D341Med (cell line): ENCODE measurements at regions not wholly inside any gene's neighbourhood (a gene's known extent, or its start where the extent isn't known, plus 50 kb on each side); places are given as distances from the start of the nearest gene placed in this dataset.

Experiments used
- DNase-seq: peaks from one replicate; pipeline ENCODE4 v3.0.0; 2012; ENCODE audit warnings: low spot score

DNA sequence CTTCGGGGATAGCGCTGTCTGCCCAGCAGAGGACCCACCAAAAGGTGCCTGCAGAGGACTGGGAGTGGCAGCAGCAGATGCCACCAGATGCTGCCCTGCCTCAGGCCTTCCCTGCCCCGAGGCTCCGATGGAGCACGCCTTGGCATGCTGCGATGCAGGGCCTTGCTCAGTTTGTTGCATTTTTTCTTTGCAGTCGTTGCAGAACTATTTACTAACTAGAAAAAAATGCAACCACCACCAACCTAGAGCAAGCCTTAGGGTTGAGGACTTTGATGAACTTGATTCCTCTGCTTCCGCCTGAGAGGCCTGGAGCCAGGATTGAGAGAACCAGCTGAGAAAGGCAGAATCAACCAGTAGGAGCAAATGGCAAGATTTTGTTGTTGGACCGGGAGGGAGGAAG lies 585.6 kb upstream of the MKI67 start:
- no peak for DNase-seq

DNA sequence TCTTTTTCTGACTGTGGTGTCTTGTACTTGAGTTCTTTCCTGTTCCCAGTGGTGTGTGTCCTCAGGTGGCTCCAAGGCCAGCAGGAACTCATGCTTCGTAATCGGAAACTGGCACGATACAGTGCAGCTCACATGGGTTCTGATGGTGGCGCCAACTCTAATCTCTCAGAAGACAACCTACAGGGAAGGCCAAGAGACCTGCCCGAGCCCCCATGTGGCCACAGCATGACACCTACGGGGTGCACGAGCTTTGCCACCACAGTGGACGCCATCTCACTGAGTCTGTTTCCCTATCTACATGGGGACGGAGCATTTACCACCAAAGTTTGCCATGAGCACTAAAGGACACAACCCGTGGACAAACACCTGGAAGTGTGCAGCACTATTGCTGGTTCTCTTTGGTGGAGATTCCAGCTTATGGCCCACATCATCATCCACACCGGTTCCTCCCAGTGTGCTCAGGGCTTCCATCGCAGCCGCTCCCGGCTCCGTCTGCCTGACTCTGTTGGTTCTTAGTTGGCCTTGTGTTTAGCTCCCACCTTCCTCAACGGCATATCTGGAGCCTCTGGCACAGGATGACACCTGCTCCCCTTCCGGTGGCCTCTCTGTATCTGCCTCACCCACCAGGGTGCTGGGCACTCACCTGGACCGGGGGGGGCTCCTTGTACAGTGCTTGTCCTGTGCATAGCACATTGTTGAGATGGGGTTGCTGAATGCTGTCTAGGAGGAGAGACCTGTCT lies 586.6 kb upstream of the MKI67 start:
- no peak for DNase-seq

GRCh38 chr10:128713471-128713870 lies 587.2 kb upstream of the MKI67 start:
- no peak for DNase-seq

DNA sequence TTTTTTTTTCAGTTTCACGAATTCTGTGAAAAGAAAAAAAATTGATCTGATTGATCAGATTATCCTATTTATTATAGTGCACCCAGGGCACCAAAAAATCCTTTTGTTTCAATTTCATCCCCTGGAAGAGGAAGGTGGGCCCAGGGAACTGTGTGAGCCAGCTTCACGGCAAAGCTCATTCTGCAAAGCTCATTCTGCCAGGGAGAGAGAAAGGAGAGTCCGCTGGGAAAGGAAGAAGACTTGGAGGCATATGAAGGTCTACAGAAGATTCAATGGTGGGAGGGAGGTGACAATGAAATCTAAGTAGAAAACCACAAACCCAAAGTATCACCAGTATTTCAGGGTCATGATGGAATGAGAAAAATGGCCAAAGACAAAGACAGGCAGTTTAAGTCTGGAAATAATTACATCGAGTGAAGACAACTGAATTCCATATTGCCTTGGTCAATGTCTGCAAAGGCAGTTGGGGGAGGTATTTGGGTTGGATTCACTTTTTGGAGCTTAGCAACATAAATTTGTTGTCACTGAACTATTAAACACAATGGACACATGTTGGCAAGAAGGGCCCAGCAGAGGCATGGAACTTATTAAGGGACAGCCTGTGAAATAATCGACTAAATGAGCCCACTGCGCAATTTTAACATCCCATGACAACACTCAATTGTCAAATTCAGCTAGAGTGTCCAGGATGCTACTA lies 587.8 kb upstream of the MKI67 start:
- no peak for DNase-seq

DNA sequence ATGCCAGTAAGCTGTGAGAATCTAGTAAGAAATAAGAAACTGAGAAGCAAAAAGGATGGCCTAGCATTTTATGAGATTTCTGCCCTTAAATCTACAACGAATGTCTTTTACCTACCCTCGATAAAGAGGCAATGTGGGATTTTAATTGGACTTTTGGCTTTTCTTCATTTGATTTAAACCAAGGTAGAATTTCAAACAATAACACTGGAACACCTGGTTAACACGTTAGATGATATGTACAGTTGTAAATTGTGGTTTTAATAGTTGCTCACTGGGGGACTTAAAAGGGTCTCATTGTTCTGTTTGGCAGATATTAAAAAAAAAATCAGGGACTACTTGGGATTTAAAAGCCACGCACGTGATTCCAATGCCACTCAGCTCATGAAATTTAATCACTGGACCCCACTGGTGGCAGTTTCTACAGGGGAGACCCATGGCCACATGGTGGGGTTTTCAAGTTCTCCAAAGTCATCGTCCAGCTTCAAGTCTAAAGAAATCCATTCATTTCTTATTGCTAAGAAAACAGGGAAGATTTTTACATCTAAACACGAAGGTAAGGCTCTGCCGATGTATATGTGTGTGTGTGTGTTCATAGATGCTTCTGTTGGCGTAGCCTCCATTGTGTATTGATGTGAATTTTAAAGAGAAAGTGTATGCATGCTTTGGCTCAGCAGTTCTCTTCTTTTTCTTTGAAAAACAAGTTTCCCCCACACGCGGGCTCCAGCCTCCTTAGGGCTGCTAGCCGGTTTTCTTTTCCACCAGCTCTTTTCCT lies 588.6 kb upstream of the MKI67 start:
- no peak for DNase-seq

DNA sequence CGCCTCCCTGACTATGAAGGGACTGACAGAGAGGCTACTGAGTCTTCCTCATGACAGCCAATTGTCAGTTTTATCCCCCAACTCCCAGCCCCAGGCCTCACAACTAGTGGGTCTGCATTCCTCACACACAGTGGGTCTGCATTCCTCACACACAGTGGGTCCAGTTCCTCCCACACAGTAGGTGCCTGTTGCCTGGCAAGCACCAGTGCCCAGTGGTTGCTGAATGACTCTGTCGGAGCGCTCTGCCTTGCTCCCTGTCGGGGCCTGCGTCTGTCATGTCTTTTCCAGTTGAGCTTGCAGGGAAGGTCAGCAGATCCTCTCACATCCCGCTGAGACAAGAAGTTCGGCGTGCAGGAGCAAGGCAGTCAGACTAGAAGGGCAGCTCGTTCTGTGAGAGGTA lies 590.0 kb upstream of the MKI67 start:
- DNase-seq = no peak

DNA sequence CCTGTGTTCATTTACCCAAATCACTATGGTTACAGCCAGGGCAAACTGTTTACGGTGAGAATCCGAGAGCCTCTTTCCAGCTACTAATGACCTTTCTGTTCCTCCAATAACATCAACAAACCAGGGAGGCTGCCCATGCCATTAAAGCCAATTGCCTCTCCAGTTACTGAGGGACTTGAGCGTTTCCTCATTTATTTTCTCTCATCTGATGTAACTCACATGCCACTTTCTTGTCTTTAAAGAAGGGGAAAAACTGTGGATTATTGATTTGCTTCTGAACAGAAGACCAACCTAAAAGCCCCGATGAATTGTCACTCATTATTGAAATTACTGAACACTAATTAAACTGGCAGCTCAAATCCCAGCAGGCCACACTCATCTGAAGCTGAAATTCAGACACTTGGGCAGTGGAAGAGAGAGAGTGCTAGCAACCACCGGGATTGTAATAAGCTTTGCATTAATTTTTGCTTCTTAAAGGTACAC lies 595.8 kb upstream of the MKI67 start:
- DNase-seq = no peak

- DNase-seq = no peak
Measured at GRCh38 chr10:128722947-128723346, 596.7 kb upstream of the MKI67 start.

DNA sequence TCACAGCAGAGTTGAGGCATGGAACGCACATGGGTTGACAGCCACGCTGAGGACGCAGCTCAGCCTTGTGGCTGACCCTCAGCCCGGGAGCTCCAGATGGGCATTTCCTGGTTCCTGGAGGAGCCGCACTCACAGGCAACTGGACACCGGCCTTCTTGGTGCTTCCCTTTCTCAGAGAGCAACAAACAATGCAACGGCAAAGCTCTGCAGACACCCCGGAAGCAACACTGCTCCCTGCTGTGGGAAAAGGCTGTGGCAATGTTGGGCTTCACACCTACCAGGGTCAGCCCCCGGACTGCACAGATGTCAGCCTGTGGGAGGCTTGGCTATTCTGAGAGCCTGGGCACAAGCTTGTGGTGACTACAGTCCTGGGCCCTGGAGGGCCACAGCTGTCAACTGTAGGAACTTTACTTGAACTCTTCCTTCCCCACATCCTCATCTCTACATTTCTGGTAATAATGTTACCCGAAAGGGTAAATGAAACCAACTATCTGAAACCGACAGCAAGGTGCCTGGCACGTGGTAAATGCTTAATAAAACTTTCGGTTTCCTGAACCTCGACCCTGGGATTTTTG lies 597.5 kb upstream of the MKI67 start:
- no peak for DNase-seq

- DNase-seq = no peak
Measured at GRCh38 chr10:128725531-128725930, 599.3 kb upstream of the MKI67 start.

- no peak for DNase-seq
Measured at GRCh38 chr10:128727114-128727513, 600.9 kb upstream of the MKI67 start.

DNA sequence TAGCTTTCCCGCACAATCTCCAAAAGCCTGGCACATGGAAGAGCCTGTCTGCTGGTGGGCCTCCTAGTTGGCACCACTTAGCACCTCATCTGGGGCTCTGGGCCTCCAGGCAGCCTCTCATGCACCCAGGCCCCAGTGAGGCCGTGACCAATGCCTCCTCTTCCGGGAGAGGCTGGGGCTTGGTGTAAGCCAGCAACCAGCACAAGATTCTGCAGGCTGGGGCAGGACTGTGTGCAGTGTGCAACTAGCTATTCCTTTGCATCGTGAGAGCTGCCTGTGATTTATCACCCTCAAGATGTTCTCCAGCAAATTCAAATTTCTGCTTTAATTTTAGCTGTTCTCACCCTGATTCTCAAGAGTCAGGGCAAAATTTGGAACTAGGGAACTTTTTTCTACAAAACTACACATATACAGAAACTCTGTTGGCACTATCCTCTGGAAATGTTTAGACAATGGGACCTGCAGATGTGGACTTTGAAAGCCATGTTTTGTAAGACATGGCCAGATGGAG lies 603.7 kb upstream of the MKI67 start:
- no peak for DNase-seq

- DNase-seq = no peak
Measured at GRCh38 chr10:128730922-128731321, 604.7 kb upstream of the MKI67 start.

GRCh38 chr10:128734161-128734560 lies 607.9 kb upstream of the MKI67 start:
- no peak for DNase-seq

DNA sequence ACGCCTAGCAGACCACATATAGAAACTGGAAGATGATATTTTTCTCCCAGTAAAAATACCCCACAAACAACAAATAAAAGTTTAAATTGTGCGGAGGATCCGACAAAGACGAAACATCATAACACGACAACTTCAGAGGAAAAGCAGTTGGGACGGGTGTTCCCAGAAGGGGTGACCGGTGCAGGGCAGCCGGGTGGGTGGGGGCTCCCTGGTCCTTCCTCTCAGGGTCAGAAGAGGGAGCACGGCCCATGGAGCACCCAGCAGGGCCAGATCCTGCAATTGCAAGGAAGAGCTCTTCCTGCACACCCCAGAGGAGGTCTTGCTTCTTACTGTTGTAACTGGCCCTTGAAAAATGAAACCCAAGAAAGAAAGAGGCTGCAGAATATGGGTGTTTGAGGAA lies 608.5 kb upstream of the MKI67 start:
- DNase-seq = no peak

GRCh38 chr10:128735996-128736395 lies 609.8 kb upstream of the MKI67 start:
- no peak for DNase-seq

- no peak for DNase-seq
Measured at GRCh38 chr10:128738386-128738915, 612.2 kb upstream of the MKI67 start.

GRCh38 chr10:128739930-128740329 lies 613.7 kb upstream of the MKI67 start:
- no peak for DNase-seq

DNA sequence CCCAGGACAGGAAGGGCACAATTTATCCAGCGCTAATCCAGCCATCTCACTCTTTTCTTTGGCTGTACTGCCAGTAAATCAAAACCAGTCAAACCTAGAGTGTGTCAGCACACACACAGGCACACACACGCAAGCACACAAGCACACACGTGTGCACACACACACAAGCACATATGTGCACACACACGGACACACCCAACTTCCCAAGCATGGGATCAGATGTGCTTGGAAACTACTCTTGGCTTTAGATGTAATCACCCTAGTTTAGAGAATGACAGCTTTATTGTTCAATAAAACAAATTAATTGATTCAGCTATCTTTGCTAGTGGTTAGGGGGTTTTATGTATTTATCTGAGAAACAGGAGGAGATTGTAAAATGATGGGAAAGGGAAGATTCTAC lies 615.0 kb upstream of the MKI67 start:
- DNase-seq = no peak

DNA sequence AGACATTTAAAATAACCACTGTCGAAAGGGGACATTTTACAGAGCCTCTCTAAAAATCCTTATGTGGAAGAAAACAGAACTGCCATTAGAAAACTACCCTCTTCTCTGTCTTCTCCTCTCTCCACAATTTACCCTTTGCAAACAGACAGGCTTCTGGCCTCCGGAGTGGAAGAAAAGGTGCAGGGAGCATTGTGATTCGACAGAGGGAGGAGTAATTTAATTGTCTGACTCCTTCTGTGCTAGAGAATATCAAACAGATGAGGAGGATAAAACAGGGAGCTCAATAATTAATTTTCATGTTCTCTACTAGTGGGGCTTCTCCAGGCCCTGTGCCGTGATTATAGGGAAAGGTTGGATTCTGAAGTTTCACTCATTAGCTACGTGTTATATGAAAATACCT lies 615.5 kb upstream of the MKI67 start:
- DNase-seq = no peak

GRCh38 chr10:128744092-128744491 lies 617.9 kb upstream of the MKI67 start:
- no peak for DNase-seq

DNA sequence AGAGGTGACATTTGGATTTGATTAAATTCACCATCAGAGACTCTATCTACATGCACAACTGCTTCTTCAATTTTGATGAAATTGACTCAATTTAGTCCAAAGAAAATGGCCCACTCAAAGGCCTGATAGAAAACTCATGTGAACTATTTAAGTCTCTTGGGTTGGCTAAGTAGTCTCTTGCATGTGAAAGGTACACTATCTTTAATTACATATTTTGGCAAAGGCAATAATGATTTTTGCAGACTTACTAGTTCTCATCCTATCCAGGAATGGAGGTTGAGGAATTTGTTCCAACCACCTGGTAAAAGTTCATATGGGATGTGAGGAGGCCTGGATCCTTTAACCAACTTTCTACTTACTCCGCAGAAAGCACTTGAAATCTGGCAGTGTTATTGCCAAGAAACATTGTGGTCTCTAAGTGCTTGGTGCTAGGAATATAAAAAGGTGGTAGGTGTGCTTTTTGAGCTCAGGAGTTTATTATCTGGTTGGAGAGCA lies 618.6 kb upstream of the MKI67 start:
- DNase-seq = no peak
